Astrocyte (in vitro differentiated cells and primary cell): ENCODE measurements at regions not wholly inside any gene's neighbourhood (a gene's known extent, or its start where the extent isn't known, plus 50 kb on each side); places are given as distances from the start of the nearest gene placed in this dataset.

Experiments used
- EZH2 ChIP-seq: IDR thresholded peaks from 2 replicates; pipeline ENCODE4 v1.6.1; 2012; ENCODE audit warnings: mild to moderate bottlenecking, low read length, inconsistent platforms; ENCODE audit not compliant: insufficient read depth
- TF ChIP-seq, protein P1 (sequence below): IDR thresholded peaks from 2 replicates; pipeline ENCODE4 v1.5.1; 2011; ENCODE audit warnings: low read depth, mild to moderate bottlenecking, inconsistent platforms, low read length, moderate library complexity; ENCODE audit not compliant: insufficient read depth

- TF ChIP-seq, protein P1, sequence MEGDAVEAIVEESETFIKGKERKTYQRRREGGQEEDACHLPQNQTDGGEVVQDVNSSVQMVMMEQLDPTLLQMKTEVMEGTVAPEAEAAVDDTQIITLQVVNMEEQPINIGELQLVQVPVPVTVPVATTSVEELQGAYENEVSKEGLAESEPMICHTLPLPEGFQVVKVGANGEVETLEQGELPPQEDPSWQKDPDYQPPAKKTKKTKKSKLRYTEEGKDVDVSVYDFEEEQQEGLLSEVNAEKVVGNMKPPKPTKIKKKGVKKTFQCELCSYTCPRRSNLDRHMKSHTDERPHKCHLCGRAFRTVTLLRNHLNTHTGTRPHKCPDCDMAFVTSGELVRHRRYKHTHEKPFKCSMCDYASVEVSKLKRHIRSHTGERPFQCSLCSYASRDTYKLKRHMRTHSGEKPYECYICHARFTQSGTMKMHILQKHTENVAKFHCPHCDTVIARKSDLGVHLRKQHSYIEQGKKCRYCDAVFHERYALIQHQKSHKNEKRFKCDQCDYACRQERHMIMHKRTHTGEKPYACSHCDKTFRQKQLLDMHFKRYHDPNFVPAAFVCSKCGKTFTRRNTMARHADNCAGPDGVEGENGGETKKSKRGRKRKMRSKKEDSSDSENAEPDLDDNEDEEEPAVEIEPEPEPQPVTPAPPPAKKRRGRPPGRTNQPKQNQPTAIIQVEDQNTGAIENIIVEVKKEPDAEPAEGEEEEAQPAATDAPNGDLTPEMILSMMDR, result no peak
- no peak for TF ChIP-seq EZH2
Observed at GRCh38 chr2:60391649-60392375, 161.6 kb downstream of the BCL11A start.
